H1 (cell line): ENCODE measurements at regions not wholly inside any gene's neighbourhood (a gene's known extent, or its start where the extent isn't known, plus 50 kb on each side); places are given as distances from the start of the nearest gene placed in this dataset.

Experiments used
- SP4 ChIP-seq: IDR thresholded peaks from 2 replicates; pipeline ENCODE4 v1.6.1; 2012; ENCODE audit warnings: low read length, inconsistent platforms
- TAF1 ChIP-seq: IDR thresholded peaks from 2 replicates; pipeline ENCODE4 v1.6.1; 2011; ENCODE audit warnings: mild to moderate bottlenecking, low read depth, low read length
- TF ChIP-seq, protein P1 (sequence below), 3 experiments: IDR thresholded peaks; 1 replicate in 2 of 3; 2 replicates in 1 of 3; pipeline versions ENCODE4 v1.5.1 to v1.6.1; 2011; ENCODE audit warnings: low read length in 3 of 3, mild to moderate bottlenecking in 3 of 3, inconsistent platforms in 2 of 3, low read depth in 1 of 3, moderate library complexity in 1 of 3; ENCODE audit not compliant: insufficient read depth in 1 of 3; ENCODE audit errors: control extremely low read depth in 1 of 3

DNA sequence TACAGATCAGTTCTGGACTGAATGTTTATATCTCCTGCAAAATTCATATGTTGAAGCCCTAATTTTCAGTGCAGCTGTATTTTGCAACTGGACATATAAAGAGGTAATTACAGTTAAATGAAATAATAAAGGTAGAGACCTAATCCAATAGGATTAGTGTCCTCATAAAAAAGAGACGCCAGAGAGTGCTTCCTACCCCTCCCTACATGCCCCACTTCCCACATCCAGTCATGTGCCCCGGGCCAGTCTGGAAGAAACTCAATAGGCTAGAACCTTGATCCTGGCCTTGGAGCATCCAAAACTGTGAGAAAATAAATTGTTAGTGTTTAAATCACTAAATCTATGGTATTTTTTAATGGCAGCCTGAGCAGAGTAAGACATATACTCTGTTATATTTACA is 172.3 kb downstream of the ALG10B start (continued):
- no peak for TF ChIP-seq SP4
- TF ChIP-seq TAF1 = no peak
- TF ChIP-seq, protein P1, sequence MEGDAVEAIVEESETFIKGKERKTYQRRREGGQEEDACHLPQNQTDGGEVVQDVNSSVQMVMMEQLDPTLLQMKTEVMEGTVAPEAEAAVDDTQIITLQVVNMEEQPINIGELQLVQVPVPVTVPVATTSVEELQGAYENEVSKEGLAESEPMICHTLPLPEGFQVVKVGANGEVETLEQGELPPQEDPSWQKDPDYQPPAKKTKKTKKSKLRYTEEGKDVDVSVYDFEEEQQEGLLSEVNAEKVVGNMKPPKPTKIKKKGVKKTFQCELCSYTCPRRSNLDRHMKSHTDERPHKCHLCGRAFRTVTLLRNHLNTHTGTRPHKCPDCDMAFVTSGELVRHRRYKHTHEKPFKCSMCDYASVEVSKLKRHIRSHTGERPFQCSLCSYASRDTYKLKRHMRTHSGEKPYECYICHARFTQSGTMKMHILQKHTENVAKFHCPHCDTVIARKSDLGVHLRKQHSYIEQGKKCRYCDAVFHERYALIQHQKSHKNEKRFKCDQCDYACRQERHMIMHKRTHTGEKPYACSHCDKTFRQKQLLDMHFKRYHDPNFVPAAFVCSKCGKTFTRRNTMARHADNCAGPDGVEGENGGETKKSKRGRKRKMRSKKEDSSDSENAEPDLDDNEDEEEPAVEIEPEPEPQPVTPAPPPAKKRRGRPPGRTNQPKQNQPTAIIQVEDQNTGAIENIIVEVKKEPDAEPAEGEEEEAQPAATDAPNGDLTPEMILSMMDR (IDR thresholded peaks at IDR 0.05; ENCODE audit: control extremely low read depth in 1 of 3, insufficient read depth in 1 of 3, low read depth in 1 of 3, low read length in 3 of 3) = no peak
